GM23338 (cell line): ENCODE measurements at regions not wholly inside any gene's neighbourhood (a gene's known extent, or its start where the extent isn't known, plus 50 kb on each side); places are given as distances from the start of the nearest gene placed in this dataset.

Experiments used
- ATAC-seq: fragments of 200-7000 bp; cut with Tn5 transposase; 3 replicates; pipeline ENCODE4 v1.9.1; 2020
- DNase-seq: peaks from one replicate; pipeline ENCODE4 v3.0.0-alpha.2; 2015; ENCODE audit warnings: low spot score
- H2AFZ ChIP-seq: fragments of 200-600 bp; sonication (generic); 2 replicates; pipeline ENCODE4 v1.8.0; 2016; ENCODE audit warnings: antibody characterized with exemption, mild to moderate bottlenecking, moderate library complexity
- H3F3A ChIP-seq: fragments of 200-600 bp; sonication (generic); replicated peaks from 2 replicates; pipeline ENCODE4 v1.8.0; 2017; ENCODE audit warnings: antibody characterized with exemption, mixed run types, low read depth
- H3K27ac ChIP-seq: fragments of 200-600 bp; sonication (generic); 2 replicates; pipeline ENCODE4 v1.6.1; 2016; ENCODE audit warnings: low read depth
- H3K27me3 ChIP-seq: fragments of 200-600 bp; sonication (generic); 2 replicates; pipeline ENCODE4 v1.8.0; 2016; ENCODE audit warnings: mild to moderate bottlenecking, mixed run types, moderate library complexity; ENCODE audit not compliant: insufficient read depth
- H3K36me3 ChIP-seq: fragments of 200-600 bp; sonication (generic); 2 replicates; pipeline ENCODE4 v1.8.0; 2016; ENCODE audit warnings: mild to moderate bottlenecking; ENCODE audit not compliant: insufficient read depth
- H3K4me1 ChIP-seq: fragments of 200-600 bp; sonication (generic); 2 replicates; pipeline ENCODE4 v1.8.0; 2016; ENCODE audit warnings: mild to moderate bottlenecking, moderate library complexity; ENCODE audit not compliant: insufficient read depth
- H3K4me2 ChIP-seq: fragments of 200-600 bp; sonication (generic); 2 replicates; pipeline ENCODE4 v1.7.1; 2017; ENCODE audit warnings: mixed run types
- H3K4me3 ChIP-seq: fragments of 200-600 bp; sonication (generic); 2 replicates; pipeline ENCODE4 v1.6.1; 2016; ENCODE audit warnings: mixed run types
- H3K79me2 ChIP-seq: fragments of 200-600 bp; sonication (generic); replicated peaks from 2 replicates; pipeline ENCODE4 v1.8.0; 2017; ENCODE audit warnings: mild to moderate bottlenecking; ENCODE audit not compliant: insufficient read depth
- H3K9me2 ChIP-seq: fragments of 200-600 bp; sonication (generic); 2 replicates; pipeline ENCODE4 v1.8.0; 2017; ENCODE audit not compliant: insufficient read depth
- H4K20me1 ChIP-seq: fragments of 200-600 bp; sonication (generic); replicated peaks from 2 replicates; pipeline ENCODE4 v1.8.0; 2017; ENCODE audit warnings: mild to moderate bottlenecking; ENCODE audit not compliant: insufficient read depth
- H3K27ac Mint-ChIP-seq: 2 replicates; pipeline ENCODE4 v1.8.0; 2020; ENCODE audit warnings: inconsistent platforms, mild to moderate bottlenecking, moderate library complexity, mixed read lengths
- H3K27me3 Mint-ChIP-seq: 3 replicates; pipeline ENCODE4 v1.8.0; 2022; ENCODE audit warnings: low read depth, mild to moderate bottlenecking, moderate library complexity, mixed read lengths, inconsistent platforms; ENCODE audit not compliant: insufficient read depth, poor library complexity
- H3K36me3 Mint-ChIP-seq: 3 replicates; pipeline ENCODE4 v1.8.0; 2021; ENCODE audit warnings: low read depth, mild to moderate bottlenecking, inconsistent platforms, moderate library complexity, mixed read lengths
- H3K4me1 Mint-ChIP-seq: 3 replicates; pipeline ENCODE4 v1.8.0; 2020; ENCODE audit warnings: mild to moderate bottlenecking, inconsistent platforms, mixed read lengths
- H3K4me3 Mint-ChIP-seq: 3 replicates; pipeline ENCODE4 v1.8.0; 2021; ENCODE audit warnings: moderate library complexity, mild to moderate bottlenecking, inconsistent platforms, mixed read lengths
- H3K9me3 Mint-ChIP-seq: 3 replicates; pipeline ENCODE4 v1.8.0; 2020; ENCODE audit warnings: moderate library complexity, mild to moderate bottlenecking, inconsistent platforms, mixed read lengths
- CREB1 ChIP-seq: fragments of 250-450 bp; sonication (Bioruptor Pico); IDR thresholded peaks from 2 replicates; pipeline ENCODE4 v1.5.0; 2020; ENCODE audit warnings: low read depth, mild to moderate bottlenecking, moderate library complexity
- EZH2 ChIP-seq: fragments of 200-600 bp; sonication (generic); IDR thresholded peaks from one replicate; pipeline ENCODE4 v1.8.0; 2017; ENCODE audit warnings: antibody characterized with exemption, mild to moderate bottlenecking, low read depth; ENCODE audit not compliant: unreplicated experiment
- JUNB ChIP-seq: IDR thresholded peaks from one replicate; pipeline ENCODE4 v1.6.1; 2016; ENCODE audit warnings: antibody characterized with exemption; ENCODE audit not compliant: unreplicated experiment
- NANOG ChIP-seq: IDR thresholded peaks from 2 replicates; pipeline ENCODE4 v1.6.1; 2016; ENCODE audit warnings: antibody characterized with exemption, borderline replicate concordance
- POLR2AphosphoS5 ChIP-seq: IDR thresholded peaks from 2 replicates; pipeline ENCODE4 v1.6.1; 2016; ENCODE audit warnings: antibody characterized with exemption, low read depth
- STAT1 ChIP-seq: IDR thresholded peaks from one replicate; pipeline ENCODE4 v1.6.1; 2016; ENCODE audit warnings: antibody characterized with exemption; ENCODE audit not compliant: unreplicated experiment
- ZNF331 ChIP-seq: fragments of 250-450 bp; sonication (Bioruptor Pico); IDR thresholded peaks from 2 replicates; pipeline ENCODE4 v1.5.0; 2020; ENCODE audit warnings: low read depth, mild to moderate bottlenecking, moderate library complexity
- TF ChIP-seq, protein P1 (sequence below): IDR thresholded peaks from 2 replicates; pipeline ENCODE4 v1.6.1; 2016; ENCODE audit warnings: antibody characterized with exemption
- TF ChIP-seq, protein P2 (sequence below): IDR thresholded peaks from one replicate; pipeline ENCODE4 v1.6.1; 2018; ENCODE audit warnings: antibody characterized with exemption; ENCODE audit not compliant: unreplicated experiment
- TF ChIP-seq, protein P3 (sequence below): fragments of 250-450 bp; sonication (Bioruptor Pico); IDR thresholded peaks from 2 replicates; pipeline ENCODE4 v1.5.0; 2020; ENCODE audit warnings: mild to moderate bottlenecking, moderate library complexity

DNA sequence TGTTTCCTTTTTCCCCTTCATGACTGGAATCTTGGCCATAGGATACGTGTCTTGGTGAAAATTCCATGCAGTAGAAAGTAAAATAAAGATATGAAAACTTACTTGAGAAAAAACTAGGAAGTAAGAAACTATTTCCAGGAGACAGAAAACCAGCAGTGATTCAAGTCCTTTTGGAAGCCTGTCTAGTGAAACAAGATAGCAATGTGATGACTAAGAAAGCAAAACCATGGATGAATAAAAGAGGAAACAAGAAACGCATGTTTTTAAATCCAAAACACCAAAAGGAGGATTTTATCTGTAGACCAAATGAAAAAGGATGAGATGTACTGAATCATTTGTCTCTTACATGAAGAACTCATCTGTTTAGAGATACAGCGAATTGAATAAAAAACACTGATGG is 1430.0 kb downstream of the ARAP2 start:
- H3K4me1 ChIP-seq = no peaks in the 10 kb centered on the region
- Mint-ChIP-seq H3K27me3 (peaks cover 2% of the 10 kb centered on the region), H3K27ac (no peak overlapping the region), H3K9me3 (peaks cover 12% of the 10 kb centered on the region), H3K36me3 (0 out of 3 replicates have a peak, but pooled peaks cover 5% of the 10 kb centered on the region), H3K4me1 (no peaks in the 10 kb centered on the region), H3K4me3 (no peak overlapping the region)
- no peaks in the 10 kb centered on the region for H4K20me1 ChIP-seq
- no peak for TF ChIP-seq EZH2
- TF ChIP-seq, protein P1, sequence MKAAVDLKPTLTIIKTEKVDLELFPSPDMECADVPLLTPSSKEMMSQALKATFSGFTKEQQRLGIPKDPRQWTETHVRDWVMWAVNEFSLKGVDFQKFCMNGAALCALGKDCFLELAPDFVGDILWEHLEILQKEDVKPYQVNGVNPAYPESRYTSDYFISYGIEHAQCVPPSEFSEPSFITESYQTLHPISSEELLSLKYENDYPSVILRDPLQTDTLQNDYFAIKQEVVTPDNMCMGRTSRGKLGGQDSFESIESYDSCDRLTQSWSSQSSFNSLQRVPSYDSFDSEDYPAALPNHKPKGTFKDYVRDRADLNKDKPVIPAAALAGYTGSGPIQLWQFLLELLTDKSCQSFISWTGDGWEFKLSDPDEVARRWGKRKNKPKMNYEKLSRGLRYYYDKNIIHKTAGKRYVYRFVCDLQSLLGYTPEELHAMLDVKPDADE = no peak
- TF ChIP-seq, protein P2, sequence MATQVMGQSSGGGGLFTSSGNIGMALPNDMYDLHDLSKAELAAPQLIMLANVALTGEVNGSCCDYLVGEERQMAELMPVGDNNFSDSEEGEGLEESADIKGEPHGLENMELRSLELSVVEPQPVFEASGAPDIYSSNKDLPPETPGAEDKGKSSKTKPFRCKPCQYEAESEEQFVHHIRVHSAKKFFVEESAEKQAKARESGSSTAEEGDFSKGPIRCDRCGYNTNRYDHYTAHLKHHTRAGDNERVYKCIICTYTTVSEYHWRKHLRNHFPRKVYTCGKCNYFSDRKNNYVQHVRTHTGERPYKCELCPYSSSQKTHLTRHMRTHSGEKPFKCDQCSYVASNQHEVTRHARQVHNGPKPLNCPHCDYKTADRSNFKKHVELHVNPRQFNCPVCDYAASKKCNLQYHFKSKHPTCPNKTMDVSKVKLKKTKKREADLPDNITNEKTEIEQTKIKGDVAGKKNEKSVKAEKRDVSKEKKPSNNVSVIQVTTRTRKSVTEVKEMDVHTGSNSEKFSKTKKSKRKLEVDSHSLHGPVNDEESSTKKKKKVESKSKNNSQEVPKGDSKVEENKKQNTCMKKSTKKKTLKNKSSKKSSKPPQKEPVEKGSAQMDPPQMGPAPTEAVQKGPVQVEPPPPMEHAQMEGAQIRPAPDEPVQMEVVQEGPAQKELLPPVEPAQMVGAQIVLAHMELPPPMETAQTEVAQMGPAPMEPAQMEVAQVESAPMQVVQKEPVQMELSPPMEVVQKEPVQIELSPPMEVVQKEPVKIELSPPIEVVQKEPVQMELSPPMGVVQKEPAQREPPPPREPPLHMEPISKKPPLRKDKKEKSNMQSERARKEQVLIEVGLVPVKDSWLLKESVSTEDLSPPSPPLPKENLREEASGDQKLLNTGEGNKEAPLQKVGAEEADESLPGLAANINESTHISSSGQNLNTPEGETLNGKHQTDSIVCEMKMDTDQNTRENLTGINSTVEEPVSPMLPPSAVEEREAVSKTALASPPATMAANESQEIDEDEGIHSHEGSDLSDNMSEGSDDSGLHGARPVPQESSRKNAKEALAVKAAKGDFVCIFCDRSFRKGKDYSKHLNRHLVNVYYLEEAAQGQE = no peak
- no peak for TF ChIP-seq STAT1
- TF ChIP-seq JUNB = no peak
- TF ChIP-seq NANOG = no peak
- no peak for TF ChIP-seq POLR2AphosphoS5
- no peak for TF ChIP-seq CREB1 (CRISPR knock-in tag)
- no peak for TF ChIP-seq ZNF331
- no peak overlapping the region for H2AFZ ChIP-seq
- H3K4me3 ChIP-seq = no peak overlapping the region
- DNase-seq (no peak), ATAC-seq (no peak)
- H3K27me3 ChIP-seq = no peaks in the 10 kb centered on the region
- H3K9me2 ChIP-seq = no peaks in the 10 kb centered on the region; the same call in 1 of the 2 replicates
- H3K4me2 ChIP-seq = no peak overlapping the region
- H3K36me3 ChIP-seq = no peaks in the 10 kb centered on the region
- H3K79me2 ChIP-seq = no peaks in the 10 kb centered on the region
- no peak overlapping the region for H3K27ac ChIP-seq
- no peaks in the 10 kb centered on the region for H3F3A ChIP-seq

DNA sequence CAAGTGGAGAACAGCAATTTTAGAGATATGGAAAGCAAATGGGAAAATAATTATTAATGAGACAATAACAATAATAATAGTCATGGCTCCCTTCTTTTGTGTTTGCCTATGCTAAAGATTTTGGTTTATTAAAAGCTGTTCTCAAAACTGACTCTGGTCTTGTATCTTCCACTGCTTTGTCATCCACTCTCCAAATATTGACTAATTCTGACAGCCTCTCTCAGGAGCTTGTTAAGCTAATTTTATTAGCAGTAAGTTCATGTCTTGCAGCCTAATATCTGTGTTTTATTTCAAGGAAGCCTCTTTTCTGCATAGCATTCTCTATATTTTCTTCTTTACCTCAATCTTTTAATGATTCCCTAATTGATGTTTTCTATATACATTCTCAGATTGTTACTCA is 1419.8 kb downstream of the ARAP2 start:
- H3K4me3 ChIP-seq = no peak overlapping the region
- no peaks in the 10 kb centered on the region for H3F3A ChIP-seq
- Mint-ChIP-seq H3K9me3 (peaks cover 4% of the 10 kb centered on the region; the same call in 2 of the 3 replicates), H3K4me3 (no peak overlapping the region), H3K27ac (no peak overlapping the region), H3K27me3 (peaks cover 2% of the 10 kb centered on the region), H3K36me3 (peaks cover 3% of the 10 kb centered on the region; the same call in 1 of the 3 replicates), H3K4me1 (no peaks in the 10 kb centered on the region)
- no peaks in the 10 kb centered on the region for H4K20me1 ChIP-seq
- H3K27me3 ChIP-seq = no peaks in the 10 kb centered on the region
- H3K79me2 ChIP-seq = no peaks in the 10 kb centered on the region
- H3K9me2 ChIP-seq = no peaks in the 10 kb centered on the region
- no peak for DNase-seq
- no peak overlapping the region for H3K4me2 ChIP-seq
- H3K36me3 ChIP-seq = no peaks in the 10 kb centered on the region
- ATAC-seq = no peak
- no peak overlapping the region for H3K27ac ChIP-seq
- H3K4me1 ChIP-seq = no peaks in the 10 kb centered on the region
- no peak overlapping the region for H2AFZ ChIP-seq
- TF ChIP-seq POLR2AphosphoS5 = no peak
- TF ChIP-seq, protein P3, sequence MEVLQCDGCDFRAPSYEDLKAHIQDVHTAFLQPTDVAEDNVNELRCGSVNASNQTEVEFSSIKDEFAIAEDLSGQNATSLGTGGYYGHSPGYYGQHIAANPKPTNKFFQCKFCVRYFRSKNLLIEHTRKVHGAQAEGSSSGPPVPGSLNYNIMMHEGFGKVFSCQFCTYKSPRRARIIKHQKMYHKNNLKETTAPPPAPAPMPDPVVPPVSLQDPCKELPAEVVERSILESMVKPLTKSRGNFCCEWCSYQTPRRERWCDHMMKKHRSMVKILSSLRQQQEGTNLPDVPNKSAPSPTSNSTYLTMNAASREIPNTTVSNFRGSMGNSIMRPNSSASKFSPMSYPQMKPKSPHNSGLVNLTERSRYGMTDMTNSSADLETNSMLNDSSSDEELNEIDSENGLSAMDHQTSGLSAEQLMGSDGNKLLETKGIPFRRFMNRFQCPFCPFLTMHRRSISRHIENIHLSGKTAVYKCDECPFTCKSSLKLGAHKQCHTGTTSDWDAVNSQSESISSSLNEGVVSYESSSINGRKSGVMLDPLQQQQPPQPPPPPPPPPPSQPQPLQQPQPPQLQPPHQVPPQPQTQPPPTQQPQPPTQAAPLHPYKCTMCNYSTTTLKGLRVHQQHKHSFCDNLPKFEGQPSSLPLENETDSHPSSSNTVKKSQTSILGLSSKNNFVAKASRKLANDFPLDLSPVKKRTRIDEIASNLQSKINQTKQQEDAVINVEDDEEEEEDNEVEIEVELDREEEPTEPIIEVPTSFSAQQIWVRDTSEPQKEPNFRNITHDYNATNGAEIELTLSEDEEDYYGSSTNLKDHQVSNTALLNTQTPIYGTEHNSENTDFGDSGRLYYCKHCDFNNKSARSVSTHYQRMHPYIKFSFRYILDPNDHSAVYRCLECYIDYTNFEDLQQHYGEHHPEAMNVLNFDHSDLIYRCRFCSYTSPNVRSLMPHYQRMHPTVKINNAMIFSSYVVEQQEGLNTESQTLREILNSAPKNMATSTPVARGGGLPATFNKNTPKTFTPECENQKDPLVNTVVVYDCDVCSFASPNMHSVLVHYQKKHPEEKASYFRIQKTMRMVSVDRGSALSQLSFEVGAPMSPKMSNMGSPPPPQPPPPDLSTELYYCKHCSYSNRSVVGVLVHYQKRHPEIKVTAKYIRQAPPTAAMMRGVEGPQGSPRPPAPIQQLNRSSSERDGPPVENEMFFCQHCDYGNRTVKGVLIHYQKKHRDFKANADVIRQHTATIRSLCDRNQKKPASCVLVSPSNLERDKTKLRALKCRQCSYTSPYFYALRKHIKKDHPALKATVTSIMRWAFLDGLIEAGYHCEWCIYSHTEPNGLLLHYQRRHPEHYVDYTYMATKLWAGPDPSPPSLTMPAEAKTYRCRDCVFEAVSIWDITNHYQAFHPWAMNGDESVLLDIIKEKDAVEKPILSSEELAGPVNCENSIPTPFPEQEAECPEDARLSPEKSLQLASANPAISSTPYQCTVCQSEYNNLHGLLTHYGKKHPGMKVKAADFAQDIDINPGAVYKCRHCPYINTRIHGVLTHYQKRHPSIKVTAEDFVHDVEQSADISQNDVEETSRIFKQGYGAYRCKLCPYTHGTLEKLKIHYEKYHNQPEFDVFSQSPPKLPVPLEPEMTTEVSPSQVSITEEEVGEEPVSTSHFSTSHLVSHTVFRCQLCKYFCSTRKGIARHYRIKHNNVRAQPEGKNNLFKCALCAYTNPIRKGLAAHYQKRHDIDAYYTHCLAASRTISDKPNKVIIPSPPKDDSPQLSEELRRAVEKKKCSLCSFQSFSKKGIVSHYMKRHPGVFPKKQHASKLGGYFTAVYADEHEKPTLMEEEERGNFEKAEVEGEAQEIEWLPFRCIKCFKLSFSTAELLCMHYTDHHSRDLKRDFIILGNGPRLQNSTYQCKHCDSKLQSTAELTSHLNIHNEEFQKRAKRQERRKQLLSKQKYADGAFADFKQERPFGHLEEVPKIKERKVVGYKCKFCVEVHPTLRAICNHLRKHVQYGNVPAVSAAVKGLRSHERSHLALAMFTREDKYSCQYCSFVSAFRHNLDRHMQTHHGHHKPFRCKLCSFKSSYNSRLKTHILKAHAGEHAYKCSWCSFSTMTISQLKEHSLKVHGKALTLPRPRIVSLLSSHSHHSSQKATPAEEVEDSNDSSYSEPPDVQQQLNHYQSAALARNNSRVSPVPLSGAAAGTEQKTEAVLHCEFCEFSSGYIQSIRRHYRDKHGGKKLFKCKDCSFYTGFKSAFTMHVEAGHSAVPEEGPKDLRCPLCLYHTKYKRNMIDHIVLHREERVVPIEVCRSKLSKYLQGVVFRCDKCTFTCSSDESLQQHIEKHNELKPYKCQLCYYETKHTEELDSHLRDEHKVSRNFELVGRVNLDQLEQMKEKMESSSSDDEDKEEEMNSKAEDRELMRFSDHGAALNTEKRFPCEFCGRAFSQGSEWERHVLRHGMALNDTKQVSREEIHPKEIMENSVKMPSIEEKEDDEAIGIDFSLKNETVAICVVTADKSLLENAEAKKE (CRISPR knock-in tag) = no peak
- TF ChIP-seq, protein P1 = no peak
